ENCODE measurements at regions not wholly inside any gene's neighbourhood (a gene's known extent, or its start where the extent isn't known, plus 50 kb on each side); places are given as distances from the start of the nearest gene placed in this dataset.

DNA sequence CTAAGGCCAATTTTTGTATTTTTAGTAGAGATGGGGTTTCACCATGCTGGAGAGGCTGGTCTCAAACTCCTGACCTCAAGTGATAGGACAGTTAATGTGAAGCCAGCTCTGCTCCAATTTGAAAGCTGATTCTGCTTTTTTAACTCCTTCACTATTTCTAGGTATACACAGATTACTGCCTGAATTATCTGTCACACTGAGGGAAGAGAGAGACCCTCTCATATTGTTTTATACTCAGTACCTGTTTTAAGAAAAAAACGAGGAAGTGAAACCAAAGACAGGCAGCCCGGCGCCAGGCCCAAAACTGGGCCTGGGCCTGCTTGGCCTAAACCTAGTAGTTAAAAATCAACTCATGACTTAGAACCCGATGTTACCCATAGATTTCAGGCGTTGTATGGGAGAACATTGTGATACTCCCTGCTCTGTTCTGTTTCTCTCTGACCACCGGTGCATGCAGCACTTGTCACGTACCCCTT lies 1601.5 kb upstream of the PCDH10 start:
- TF ChIP-seq, protein P1, sequence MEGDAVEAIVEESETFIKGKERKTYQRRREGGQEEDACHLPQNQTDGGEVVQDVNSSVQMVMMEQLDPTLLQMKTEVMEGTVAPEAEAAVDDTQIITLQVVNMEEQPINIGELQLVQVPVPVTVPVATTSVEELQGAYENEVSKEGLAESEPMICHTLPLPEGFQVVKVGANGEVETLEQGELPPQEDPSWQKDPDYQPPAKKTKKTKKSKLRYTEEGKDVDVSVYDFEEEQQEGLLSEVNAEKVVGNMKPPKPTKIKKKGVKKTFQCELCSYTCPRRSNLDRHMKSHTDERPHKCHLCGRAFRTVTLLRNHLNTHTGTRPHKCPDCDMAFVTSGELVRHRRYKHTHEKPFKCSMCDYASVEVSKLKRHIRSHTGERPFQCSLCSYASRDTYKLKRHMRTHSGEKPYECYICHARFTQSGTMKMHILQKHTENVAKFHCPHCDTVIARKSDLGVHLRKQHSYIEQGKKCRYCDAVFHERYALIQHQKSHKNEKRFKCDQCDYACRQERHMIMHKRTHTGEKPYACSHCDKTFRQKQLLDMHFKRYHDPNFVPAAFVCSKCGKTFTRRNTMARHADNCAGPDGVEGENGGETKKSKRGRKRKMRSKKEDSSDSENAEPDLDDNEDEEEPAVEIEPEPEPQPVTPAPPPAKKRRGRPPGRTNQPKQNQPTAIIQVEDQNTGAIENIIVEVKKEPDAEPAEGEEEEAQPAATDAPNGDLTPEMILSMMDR (IDR thresholded peaks at IDR 0.05; ENCODE audit: insufficient read depth, low read length, poor library complexity, severe bottlenecking), result no peak
- Histone ChIP-seq H3K4me3 (replicated peaks; ENCODE audit: low read depth, low read length) (no peak overlapping the region), H3K36me3 (ENCODE audit: control insufficient read depth, insufficient read depth, low read length) (no peaks in the 10 kb centered on the region), H3K27me3 (replicated peaks; ENCODE audit: control insufficient read depth, insufficient read depth, low read length) (no peaks in the 10 kb centered on the region)
- DNase-seq (ENCODE audit: extremely low read depth, insufficient read length), result peak; percentile 35

DNA sequence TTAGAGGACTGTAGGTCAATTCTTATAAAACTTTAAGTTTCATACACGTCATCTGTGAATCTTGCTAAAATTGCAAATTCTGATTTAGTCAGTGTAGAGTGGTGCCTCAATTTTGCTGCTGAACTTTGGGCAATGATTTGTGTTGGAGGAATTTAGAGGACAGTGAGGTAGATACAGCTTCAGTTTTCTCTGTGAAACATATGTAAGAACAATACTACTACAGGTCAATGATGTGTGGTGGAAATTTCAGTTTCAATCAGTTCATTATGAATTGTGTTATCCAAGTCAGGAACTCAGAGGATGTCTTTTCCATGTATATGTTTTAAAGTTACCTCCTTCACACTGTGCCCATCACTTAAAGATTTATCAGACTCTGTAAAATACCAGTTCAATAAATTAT lies 1597.8 kb upstream of the PCDH10 start:
- TF ChIP-seq, protein P1 (IDR thresholded peaks at IDR 0.05; ENCODE audit: insufficient read depth, low read length, poor library complexity, severe bottlenecking), result no peak
- Histone ChIP-seq H3K36me3 (ENCODE audit: control insufficient read depth, insufficient read depth, low read length) (no peaks in the 10 kb centered on the region), H3K4me3 (replicated peaks; ENCODE audit: low read depth, low read length) (no peak overlapping the region), H3K27me3 (replicated peaks; ENCODE audit: control insufficient read depth, insufficient read depth, low read length) (no peaks in the 10 kb centered on the region)
- no peak for DNase-seq (ENCODE audit: extremely low read depth, insufficient read length)

DNA sequence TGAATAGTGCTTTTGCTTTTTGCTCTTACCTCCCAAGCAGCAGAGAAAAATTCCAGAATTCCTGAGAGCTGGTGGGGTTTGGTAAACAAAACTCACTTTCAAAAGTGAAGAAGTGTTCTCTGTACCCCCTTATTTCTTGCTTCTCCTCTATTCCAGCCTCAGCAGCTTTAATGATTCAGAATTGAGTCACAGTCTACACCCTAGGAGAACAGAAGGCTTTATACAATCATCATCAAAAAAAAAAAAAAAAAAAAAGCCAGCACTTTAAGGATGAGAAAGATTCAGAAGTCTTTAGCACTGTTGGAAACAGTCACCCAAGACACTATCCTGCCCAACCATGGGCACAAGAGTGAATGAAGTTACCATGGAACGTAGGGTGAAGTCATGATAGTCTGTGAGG lies 1583.1 kb upstream of the PCDH10 start:
- no peak overlapping the region for H3K4me3 ChIP-seq (replicated peaks; ENCODE audit: low read depth, low read length)
- DNase-seq (ENCODE audit: extremely low read depth, insufficient read length), result no peak
- TF ChIP-seq, protein P1 (IDR thresholded peaks at IDR 0.05; ENCODE audit: insufficient read depth, low read length, poor library complexity, severe bottlenecking), result no peak
- no peaks in the 10 kb centered on the region for H3K36me3 ChIP-seq (ENCODE audit: control insufficient read depth, insufficient read depth, low read length)
- no peaks in the 10 kb centered on the region for H3K27me3 ChIP-seq (replicated peaks; ENCODE audit: control insufficient read depth, insufficient read depth, low read length)

DNA sequence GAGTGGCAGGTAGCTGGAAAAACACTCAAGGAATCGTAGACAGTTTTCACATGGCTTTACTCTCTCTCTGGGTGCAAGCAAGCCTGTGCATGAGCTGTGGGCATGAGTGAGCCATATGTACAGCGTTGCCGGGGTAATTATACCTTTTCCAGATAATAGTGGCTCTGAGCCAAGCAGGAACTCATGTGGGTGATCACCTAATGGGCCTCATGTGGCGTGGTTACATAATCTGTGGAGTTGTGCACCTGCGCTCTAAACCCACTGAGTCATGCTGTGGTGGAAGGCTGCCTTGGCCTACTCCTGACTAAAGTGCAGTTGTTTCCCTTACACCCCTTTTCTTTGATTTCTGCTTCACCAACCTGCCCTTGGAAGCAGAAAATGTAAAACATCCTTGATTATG lies 1564.5 kb upstream of the PCDH10 start:
- Histone ChIP-seq H3K36me3 (ENCODE audit: control insufficient read depth, insufficient read depth, low read length) (no peaks in the 10 kb centered on the region), H3K4me3 (replicated peaks; ENCODE audit: low read depth, low read length) (no peak overlapping the region), H3K27me3 (replicated peaks; ENCODE audit: control insufficient read depth, insufficient read depth, low read length) (no peaks in the 10 kb centered on the region)
- TF ChIP-seq, protein P1 (IDR thresholded peaks at IDR 0.05; ENCODE audit: insufficient read depth, low read length, poor library complexity, severe bottlenecking), result no peak
- DNase-seq (ENCODE audit: extremely low read depth, insufficient read length), result no peak

DNA sequence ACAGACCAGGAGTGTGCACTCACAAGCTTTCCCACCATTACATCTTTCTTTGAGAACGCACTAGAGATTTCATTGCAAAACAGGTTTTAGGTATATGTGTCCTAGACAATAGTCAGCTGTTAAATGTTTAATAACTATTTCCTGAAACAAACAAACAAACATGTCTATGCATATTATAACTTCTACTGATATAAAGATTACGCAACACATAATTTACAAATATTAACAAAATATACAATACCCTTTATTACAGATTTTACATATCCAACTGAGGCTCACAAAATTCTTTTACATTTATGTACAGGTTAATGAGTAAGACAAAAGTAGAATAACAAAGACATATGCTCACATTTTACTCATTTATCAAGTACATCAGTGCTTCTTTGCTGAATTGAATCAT lies 1554.0 kb upstream of the PCDH10 start:
- DNase-seq (ENCODE audit: extremely low read depth, insufficient read length), result no peak
- Histone ChIP-seq H3K36me3 (ENCODE audit: control insufficient read depth, insufficient read depth, low read length) (no peaks in the 10 kb centered on the region), H3K27me3 (replicated peaks; ENCODE audit: control insufficient read depth, insufficient read depth, low read length) (no peaks in the 10 kb centered on the region), H3K4me3 (replicated peaks; ENCODE audit: low read depth, low read length) (no peak overlapping the region)
- TF ChIP-seq, protein P1 (IDR thresholded peaks at IDR 0.05; ENCODE audit: insufficient read depth, low read length, poor library complexity, severe bottlenecking), result no peak

DNA sequence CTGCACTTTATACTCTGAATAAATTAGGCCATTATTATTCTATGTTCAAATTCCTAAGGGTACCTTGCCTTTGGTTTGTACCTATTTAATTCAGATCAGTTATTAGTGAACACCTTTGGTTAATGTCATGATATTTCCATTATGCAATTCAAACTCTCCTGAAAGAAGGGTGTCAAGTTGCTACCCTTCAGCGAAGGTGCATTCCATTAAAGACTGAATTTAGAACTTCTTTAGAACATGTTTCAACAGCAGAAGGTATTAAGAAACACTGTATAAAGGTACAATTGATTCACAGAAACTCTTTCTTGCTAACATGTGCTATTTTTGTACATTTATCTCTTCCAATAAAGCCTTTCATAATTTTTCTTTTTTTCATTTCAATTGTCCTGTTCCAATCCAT lies 1545.4 kb upstream of the PCDH10 start:
- TF ChIP-seq, protein P1 (IDR thresholded peaks at IDR 0.05; ENCODE audit: insufficient read depth, low read length, poor library complexity, severe bottlenecking), result no peak
- Histone ChIP-seq H3K27me3 (replicated peaks; ENCODE audit: control insufficient read depth, insufficient read depth, low read length) (no peaks in the 10 kb centered on the region), H3K4me3 (replicated peaks; ENCODE audit: low read depth, low read length) (no peak overlapping the region), H3K36me3 (ENCODE audit: control insufficient read depth, insufficient read depth, low read length) (no peaks in the 10 kb centered on the region)
- DNase-seq (ENCODE audit: extremely low read depth, insufficient read length), result no peak
